Mesodermal cell (in vitro differentiated cells): ENCODE measurements at regions not wholly inside any gene's neighbourhood (a gene's known extent, or its start where the extent isn't known, plus 50 kb on each side); places are given as distances from the start of the nearest gene placed in this dataset.
A peak's percentile ranks its signal among the peaks of the same experiment; 100 is the strongest.

Experiments
- H3K27ac ChIP-seq: 2 replicates; pipeline ENCODE4 v1.7.0; 2013; ENCODE audit warnings: mild to moderate bottlenecking, low read depth, low read length, moderate library complexity; ENCODE audit not compliant: severe bottlenecking
- H3K36me3 ChIP-seq: 2 replicates; pipeline ENCODE4 v1.7.1; 2013; ENCODE audit warnings: mild to moderate bottlenecking, low read length, moderate library complexity; ENCODE audit not compliant: control insufficient read depth, insufficient read depth
- H3K4me1 ChIP-seq: one replicate; pipeline ENCODE4 v1.7.1; 2013; ENCODE audit warnings: mild to moderate bottlenecking, low read length; ENCODE audit not compliant: insufficient read depth, control insufficient read depth, poor library complexity, severe bottlenecking
- H3K4me3 ChIP-seq: 2 replicates; pipeline ENCODE4 v1.7.0; 2013; ENCODE audit warnings: low read length, control low read depth, mild to moderate bottlenecking; ENCODE audit not compliant: insufficient read depth, poor library complexity, severe bottlenecking; ENCODE audit errors: extremely low read depth
- H3K9me3 ChIP-seq: 2 replicates; pipeline ENCODE4 v1.7.1; 2013; ENCODE audit warnings: mild to moderate bottlenecking, low read length, moderate library complexity; ENCODE audit not compliant: control insufficient read depth
- WGBS, 2 experiments: methylation state at CpG; one replicate each; pipeline ENCODE4 v1.1.5; 2013; ENCODE audit warnings: missing lambda C conversion rate in 2 of 2; ENCODE audit not compliant: insufficient coverage in 2 of 2; 5-methylcytosine and 5-hydroxymethylcytosine counted together

GRCh38 chr7:145919712-145920111 lies 196.9 kb upstream of the CNTNAP2 start:
- Histone ChIP-seq H3K4me3 (no peak overlapping the region), H3K36me3 (no peaks in the 10 kb centered on the region), H3K27ac (no peak overlapping the region), H3K9me3 (peaks cover 8% of the 10 kb centered on the region), H3K4me1 (no peaks in the 10 kb centered on the region)
- no CpG with 5 or more reads among the region's 1 CpG for WGBS, 2 experiments

DNA sequence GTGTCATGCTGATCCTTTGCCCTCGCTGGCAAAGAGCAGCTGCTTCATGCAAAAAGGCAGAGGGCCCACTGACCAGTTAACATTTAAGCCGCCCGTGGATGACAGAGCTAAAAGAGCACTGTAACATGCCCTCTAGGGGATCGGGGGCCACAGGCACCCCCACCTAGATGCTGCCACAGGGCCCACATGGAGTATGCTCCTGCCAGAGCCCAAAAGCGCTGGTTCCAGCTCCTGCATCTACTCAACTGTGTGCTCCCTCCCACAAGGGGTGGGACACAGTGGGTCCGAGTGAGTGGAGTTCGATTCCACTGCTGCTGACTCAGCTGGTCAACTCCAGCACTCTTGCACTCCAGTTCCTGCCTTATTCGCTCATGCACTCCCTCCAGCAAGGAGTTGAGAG lies 199.8 kb upstream of the CNTNAP2 start:
- Histone ChIP-seq H3K4me3 (no peak overlapping the region), H3K4me1 (no peaks in the 10 kb centered on the region), H3K27ac (no peak overlapping the region), H3K36me3 (no peaks in the 10 kb centered on the region), H3K9me3 (peaks cover 8% of the 10 kb centered on the region)
- 89 to 100% methylated on average over 4 to 6 of the region's 8 CpGs for WGBS, 2 experiments

DNA sequence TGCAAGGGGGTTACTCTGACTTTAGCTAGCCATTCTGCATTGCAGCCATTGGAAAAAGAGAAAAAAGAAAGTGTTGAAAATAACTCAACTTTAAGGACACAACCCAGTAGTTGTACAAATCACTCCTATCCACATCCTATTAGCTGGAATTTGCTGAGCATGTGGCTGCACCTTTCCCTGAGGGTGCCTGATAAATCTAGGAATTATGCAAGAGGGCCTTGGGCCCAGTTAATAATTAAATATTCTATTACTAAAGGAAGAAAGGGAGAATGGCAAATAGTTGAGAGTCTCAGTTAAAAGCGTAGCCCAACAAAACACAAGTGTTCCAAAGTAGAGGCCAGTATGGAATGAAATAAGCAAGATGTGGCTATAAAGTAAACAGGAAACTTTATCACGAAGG lies 200.9 kb upstream of the CNTNAP2 start:
- WGBS, 2 experiments: 86 to 100% methylated on average over 2 of the region's 2 CpGs
- H3K4me1 ChIP-seq: no peaks in the 10 kb centered on the region

DNA sequence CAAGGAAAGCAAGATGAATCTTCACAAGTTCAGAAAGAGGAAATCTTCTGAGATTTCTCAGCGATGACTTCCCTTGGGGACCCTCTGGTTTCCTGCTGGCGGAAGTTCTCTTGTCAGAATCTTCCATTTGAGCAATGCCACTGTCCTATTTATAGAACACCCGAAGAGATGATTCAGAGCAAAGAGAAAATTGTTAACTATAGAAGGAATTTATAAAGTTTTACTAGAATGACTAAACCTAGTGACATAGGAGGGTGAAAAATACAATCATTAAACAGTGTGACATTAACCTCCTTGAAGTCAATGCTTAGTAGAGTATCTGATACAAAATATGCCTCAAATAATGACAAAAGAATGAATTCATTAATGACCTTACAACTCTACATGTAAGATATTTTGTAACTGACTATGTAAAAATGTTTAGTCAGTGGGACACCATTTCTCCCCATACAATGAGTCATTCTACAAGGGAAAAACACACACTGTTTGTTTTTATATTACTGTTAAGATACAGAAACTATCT lies 206.5 kb upstream of the CNTNAP2 start:
- Histone ChIP-seq H3K4me1 (no peaks in the 10 kb centered on the region), H3K9me3 (no peaks in the 10 kb centered on the region), H3K4me3 (no peak overlapping the region), H3K36me3 (no peaks in the 10 kb centered on the region), H3K27ac (peak overlapping the region; percentile 50)
- WGBS, 2 experiments: 75% methylated on average over 2 of the region's 3 CpGs; no CpG with 5 or more reads in 1 of the 2 experiments

More for the DNA sequence above, 200.9 kb upstream of the CNTNAP2 start:
- Histone ChIP-seq H3K4me3 (no peak overlapping the region), H3K27ac (no peak overlapping the region), H3K36me3 (no peaks in the 10 kb centered on the region), H3K9me3 (peaks cover 8% of the 10 kb centered on the region)

DNA sequence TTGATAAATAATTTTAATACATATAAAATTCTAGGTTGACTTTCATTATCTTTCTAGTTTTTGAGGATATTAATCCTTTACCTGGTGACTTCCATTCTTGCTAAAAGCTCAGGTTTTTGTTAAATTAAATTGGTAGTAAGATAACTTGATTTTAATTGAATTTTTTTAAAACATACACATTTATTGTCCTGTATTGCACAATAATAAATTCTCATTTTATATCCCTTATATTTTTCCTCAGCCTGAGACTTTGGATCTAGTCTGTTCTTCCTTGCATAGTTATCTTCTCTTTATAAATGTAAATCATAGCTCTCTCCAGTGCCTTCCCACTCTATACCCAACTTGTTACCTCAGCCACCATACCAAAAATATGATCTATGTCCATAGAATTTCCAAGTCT lies 212.9 kb upstream of the CNTNAP2 start:
- Histone ChIP-seq H3K36me3 (no peaks in the 10 kb centered on the region), H3K4me1 (no peaks in the 10 kb centered on the region), H3K27ac (no peak overlapping the region), H3K4me3 (no peak overlapping the region), H3K9me3 (no peaks in the 10 kb centered on the region)

DNA sequence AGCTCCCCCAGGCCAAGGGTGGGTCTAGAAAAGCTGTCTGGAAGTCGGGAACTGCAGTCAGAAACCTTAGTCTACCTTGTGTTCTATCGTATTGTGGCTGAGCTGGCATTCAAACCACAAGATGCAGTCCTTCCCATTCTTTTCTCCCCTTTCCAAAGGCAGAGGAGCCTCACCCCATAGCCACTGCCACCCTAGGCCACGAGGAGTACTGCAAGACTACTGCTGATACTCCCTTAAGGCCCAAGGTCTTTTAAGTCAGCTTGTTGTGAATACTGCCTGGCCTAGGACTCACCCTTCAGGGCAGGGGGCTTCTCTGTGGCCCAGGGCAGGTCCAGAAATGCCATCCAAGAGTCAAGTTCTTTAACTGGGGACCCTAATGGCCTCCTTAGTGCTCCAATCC lies 214.5 kb upstream of the CNTNAP2 start:
- H3K9me3 ChIP-seq: no peaks in the 10 kb centered on the region
- H3K36me3 ChIP-seq: no peaks in the 10 kb centered on the region
- H3K4me3 ChIP-seq: no peak overlapping the region
- WGBS, 2 experiments: 62 to 88% methylated on average over 2 to 3 of the region's 3 CpGs
- H3K27ac ChIP-seq: no peak overlapping the region
- no peaks in the 10 kb centered on the region for H3K4me1 ChIP-seq

- Histone ChIP-seq H3K4me1 (no peaks in the 10 kb centered on the region), H3K36me3 (no peaks in the 10 kb centered on the region), H3K27ac (no peak overlapping the region), H3K9me3 (no peaks in the 10 kb centered on the region), H3K4me3 (no peak overlapping the region)
- WGBS, 2 experiments: no CpG with 5 or more reads among the region's 2 CpGs
Observed at GRCh38 chr7:145899938-145900337, 216.7 kb upstream of the CNTNAP2 start.

DNA sequence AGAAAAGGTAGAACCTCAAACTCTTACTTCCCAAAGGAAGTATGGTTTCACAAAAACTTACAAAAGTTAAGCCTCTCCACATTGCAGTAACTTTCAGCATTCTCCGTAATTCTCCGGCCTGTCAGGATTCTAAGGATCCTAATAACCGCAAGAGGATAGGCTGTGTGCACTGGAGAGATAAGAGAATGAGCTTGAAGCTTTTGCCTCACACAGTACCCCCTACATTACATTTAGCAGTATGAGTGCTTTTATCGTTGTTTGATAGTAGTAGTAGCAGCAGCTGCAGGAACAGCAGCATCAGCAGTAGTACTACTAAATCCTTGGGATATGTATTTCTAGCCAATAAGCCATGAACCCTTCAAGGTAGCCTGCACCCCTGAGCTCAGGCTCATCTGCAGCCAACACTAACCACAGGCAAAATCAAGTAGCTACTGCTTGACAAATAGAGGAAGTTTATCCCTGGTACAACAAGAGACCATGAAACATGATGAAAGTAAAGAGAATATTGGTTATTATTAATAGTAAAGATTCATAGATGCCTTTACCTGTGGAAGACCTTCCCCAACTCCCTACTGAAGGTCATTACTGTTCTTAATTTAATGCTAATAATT lies 222.6 kb upstream of the CNTNAP2 start:
- WGBS, 2 experiments: no CpG with 5 or more reads among the region's 4 CpGs
- Histone ChIP-seq H3K27ac (no peak overlapping the region), H3K36me3 (no peaks in the 10 kb centered on the region), H3K4me1 (no peaks in the 10 kb centered on the region), H3K9me3 (no peaks in the 10 kb centered on the region), H3K4me3 (no peak overlapping the region)

- Histone ChIP-seq H3K27ac (no peak overlapping the region), H3K36me3 (no peaks in the 10 kb centered on the region), H3K9me3 (no peaks in the 10 kb centered on the region), H3K4me3 (no peak overlapping the region), H3K4me1 (no peaks in the 10 kb centered on the region)
- WGBS, 2 experiments: 73 to 93% methylated on average over 1 to 4 of the region's 5 CpGs
Observed at GRCh38 chr7:145884716-145885514, 231.7 kb upstream of the CNTNAP2 start.

- H3K4me3 ChIP-seq: no peak overlapping the region
- H3K27ac ChIP-seq: no peak overlapping the region
- no peaks in the 10 kb centered on the region for H3K36me3 ChIP-seq
- no peaks in the 10 kb centered on the region for H3K9me3 ChIP-seq
- WGBS, 2 experiments: no CpG with 5 or more reads among the region's 1 CpG
- no peaks in the 10 kb centered on the region for H3K4me1 ChIP-seq
Observed at GRCh38 chr7:145876376-145876775, 240.2 kb upstream of the CNTNAP2 start.

GRCh38 chr7:145875267-145875666 lies 241.3 kb upstream of the CNTNAP2 start:
- Histone ChIP-seq H3K4me1 (no peaks in the 10 kb centered on the region), H3K27ac (no peak overlapping the region), H3K36me3 (no peaks in the 10 kb centered on the region)

More at GRCh38 chr7:145875267-145875666, 241.3 kb upstream of the CNTNAP2 start:
- Histone ChIP-seq H3K9me3 (no peaks in the 10 kb centered on the region), H3K4me3 (no peak overlapping the region)
